Dermis blood vessel endothelial cell (primary cell): ENCODE measurements at regions not wholly inside any gene's neighbourhood (a gene's known extent, or its start where the extent isn't known, plus 50 kb on each side); places are given as distances from the start of the nearest gene placed in this dataset.
"Not testable (repeated sequence)": the region's sequence is repeated elsewhere in the genome, so short reads cannot be mapped to it uniquely, and the experiment has no call there.

Source experiments
- DNase-seq: peaks from one replicate; pipeline ENCODE4 v3.0.0; 2010

DNA sequence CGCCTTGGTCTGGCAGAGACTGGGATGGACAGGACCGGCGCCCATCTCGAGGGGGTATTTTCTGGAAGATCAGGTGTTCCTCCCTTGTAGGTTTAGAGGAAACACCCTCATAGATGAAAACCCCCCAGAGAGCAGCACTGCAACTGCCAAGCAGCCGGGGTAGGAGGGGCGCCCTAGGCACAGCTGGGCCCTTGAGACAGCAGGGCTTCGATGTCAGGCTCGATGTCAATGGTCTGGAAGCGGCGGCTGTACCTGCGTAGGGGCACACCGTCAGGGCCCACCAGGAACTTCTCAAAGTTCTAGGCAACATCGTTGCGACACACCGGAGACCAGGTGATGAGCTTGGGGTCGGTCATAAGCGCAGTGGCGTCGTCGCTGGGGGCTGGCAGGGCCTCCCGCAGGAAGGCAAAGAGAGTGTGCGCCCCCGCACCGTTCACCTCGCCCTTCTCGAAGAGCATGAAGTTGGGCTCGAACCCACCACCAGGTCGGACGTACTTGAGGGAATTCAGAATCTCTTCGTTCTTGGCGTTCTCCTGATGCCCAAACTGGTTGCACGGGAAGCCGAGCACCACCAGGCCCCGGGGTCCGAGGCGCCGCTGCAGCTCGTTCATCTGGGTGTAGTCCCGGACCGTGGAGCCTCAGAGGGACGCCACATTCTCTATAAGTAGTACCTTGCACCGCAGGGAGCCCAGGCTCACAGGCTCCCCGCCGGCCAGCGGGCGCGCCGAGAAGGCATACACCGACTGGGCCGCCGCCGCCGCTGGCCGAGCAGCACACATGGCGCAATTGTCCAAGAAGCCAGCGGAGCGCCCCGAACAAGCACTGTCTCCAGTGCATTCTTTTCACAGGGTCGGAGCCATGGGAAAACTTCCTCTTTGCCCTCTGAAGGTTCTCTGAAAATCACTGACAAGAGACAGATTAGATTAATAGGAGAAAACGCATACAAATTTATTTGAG lies 59.0 kb upstream of the ATXN3L start:
- not testable (repeated sequence) for DNase-seq

DNA sequence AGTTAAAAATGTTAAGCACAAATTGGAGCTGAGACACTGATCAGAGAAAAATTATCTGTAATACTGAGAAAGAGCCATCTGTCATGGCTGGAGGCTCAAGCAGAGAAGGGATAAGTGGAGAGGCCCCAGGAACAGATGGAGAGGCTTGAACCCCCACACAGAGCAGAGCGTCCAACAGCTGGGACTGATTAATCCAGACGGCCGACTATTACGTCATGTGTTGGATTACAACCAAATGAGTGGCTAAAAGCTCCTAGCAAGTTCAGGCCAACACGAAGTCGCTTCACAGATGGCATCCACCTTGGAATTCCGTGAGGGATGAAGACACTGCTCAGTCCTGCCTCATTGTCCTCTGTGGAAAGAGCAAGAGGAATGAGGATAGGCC lies 57.7 kb upstream of the ATXN3L start:
- DNase-seq: no peak

GRCh38 chrX:13376857-13377549 lies 57.1 kb upstream of the ATXN3L start:
- DNase-seq: peak; percentile 33

DNA sequence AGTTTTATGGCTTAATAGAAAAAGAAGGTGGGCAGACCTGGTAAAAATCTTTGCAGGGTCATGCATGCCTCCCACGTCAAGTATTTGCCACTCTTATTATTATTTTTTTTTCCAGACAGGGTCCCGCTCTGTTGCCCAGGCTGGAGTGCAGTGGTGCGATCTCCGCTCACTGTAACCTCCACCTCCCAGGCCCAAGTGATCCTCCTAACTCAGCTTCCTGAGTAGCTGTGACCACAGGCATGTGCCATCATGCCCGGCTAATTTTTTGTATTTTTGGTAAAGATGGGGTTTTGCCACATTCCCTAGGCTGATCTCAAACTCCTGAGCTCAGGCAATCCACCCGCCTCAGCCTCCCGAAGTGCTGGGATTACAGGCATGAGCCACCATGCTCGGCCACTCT lies 55.7 kb upstream of the ATXN3L start:
- not testable (repeated sequence) for DNase-seq

GRCh38 chrX:13374364-13374763 lies 54.5 kb upstream of the ATXN3L start:
- no peak for DNase-seq

DNA sequence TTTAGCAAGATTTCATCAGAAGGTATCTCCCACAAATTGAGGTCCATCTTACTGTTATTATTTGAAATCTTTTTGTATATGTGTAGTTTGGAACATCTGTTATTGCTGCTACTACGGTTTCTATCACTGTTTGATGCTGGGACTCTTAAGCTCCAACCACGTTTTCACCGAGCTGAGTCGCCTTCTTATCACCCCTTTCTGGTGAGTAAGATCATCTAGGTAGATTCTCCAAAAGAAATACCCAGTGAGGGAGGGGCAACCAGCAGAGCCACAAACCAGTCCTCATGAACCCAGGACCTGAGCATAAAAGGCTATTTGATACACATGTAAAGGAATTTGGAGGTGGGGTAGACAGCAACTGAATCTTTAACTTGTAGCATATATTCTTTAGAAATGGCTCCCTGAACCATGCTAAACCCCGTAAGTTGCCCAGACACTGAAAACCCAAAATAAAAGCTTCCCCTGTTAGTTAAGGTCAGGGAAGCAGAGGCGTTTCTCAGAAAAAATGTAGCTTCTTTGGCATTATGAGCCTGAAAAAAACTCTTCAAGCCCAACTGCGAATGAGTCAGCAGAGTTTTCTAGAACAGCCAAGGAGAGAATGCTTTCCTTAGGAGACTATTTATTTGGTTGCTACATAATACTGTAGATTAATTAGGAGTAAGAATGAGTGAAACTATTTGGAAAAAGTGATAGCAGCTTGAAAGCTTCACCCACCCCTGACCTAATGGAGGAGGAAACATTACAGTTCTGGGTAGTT lies 53.8 kb upstream of the ATXN3L start:
- peak; percentile 48 for DNase-seq

GRCh38 chrX:13373027-13373426 lies 53.2 kb upstream of the ATXN3L start:
- no peak for DNase-seq

DNA sequence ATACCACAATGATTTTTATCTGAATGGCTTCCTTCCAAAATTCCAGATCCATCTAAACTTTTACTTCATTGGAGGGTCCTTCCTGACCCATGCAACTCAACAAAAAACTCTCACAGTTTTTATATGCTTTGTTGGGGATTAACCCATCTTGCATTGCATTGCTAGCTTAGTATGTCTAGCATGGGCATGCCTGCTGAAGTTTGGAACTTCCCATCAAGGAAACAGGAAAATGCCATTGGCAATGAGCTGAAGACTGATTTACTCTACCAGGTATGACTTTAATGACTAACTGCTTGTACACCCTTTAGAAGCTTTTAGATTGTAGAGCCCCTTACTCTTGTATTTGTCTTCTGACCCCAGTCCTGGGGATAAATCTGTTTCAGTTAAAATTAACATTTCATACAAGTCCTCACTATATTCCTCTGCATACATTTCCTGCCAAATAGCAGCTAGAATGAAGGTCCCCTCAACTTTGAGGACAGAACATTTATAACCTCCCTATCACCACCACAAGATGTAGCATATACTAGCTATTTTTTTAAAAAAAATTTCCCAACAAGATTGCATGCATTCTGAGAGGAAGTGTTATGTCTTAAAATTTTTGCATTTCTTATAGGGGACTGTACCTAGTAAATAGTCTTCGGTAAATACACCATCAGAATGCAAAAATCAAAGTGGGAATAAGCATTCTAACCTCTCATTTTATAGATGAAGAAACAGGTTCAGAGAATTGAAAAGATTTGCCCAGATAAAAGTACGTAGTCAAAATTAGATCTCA lies 52.5 kb upstream of the ATXN3L start:
- DNase-seq: peak; percentile 8

DNA sequence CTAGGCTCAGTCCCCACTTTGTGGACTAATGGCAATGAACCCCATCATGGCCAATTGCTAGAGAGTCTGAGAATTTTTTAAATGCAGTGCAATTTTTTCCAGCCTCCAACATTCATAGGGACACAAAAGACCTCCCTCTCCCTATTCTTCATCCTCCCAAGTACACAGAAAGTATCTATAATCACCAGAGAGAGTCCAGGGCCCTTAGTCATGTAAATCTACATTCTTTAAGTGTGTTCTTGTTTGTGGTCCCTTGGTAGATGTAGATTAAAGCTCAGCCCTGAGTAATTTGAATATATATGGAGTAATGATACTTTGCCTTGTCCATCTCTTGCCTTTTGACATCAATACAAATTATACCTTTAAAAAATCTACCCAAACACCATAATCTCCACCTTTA lies 51.3 kb upstream of the ATXN3L start:
- no peak for DNase-seq

DNA sequence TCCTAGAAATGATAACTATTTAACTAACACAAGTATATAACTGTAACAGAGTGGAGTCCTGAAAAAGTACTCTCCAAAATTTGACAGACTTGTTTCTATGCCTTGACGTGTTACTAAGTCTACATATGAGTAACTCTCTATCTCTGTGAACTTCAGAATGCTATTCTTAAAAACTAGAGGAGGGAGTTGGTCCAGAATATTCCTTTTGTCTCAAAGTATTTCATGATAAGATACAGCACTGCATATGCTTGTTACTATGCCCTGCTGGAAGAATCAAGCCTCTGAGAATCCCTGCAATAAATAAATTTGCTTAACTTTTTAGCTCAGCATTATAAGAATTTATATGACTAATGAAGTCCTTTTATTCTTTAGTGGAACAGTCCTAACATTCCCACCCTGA lies 50.9 kb upstream of the ATXN3L start:
- DNase-seq: no peak
